ENCODE measurements at regions not wholly inside any gene's neighbourhood (a gene's known extent, or its start where the extent isn't known, plus 50 kb on each side); places are given as distances from the start of the nearest gene placed in this dataset.

- TF ChIP-seq CTCF (IDR thresholded peaks at IDR 0.05; ENCODE audit: insufficient read depth, low read length), result no peak
- TF ChIP-seq POLR2AphosphoS5 (IDR thresholded peaks at IDR 0.05; ENCODE audit: low read depth), result no peak
- TF ChIP-seq, protein P1, sequence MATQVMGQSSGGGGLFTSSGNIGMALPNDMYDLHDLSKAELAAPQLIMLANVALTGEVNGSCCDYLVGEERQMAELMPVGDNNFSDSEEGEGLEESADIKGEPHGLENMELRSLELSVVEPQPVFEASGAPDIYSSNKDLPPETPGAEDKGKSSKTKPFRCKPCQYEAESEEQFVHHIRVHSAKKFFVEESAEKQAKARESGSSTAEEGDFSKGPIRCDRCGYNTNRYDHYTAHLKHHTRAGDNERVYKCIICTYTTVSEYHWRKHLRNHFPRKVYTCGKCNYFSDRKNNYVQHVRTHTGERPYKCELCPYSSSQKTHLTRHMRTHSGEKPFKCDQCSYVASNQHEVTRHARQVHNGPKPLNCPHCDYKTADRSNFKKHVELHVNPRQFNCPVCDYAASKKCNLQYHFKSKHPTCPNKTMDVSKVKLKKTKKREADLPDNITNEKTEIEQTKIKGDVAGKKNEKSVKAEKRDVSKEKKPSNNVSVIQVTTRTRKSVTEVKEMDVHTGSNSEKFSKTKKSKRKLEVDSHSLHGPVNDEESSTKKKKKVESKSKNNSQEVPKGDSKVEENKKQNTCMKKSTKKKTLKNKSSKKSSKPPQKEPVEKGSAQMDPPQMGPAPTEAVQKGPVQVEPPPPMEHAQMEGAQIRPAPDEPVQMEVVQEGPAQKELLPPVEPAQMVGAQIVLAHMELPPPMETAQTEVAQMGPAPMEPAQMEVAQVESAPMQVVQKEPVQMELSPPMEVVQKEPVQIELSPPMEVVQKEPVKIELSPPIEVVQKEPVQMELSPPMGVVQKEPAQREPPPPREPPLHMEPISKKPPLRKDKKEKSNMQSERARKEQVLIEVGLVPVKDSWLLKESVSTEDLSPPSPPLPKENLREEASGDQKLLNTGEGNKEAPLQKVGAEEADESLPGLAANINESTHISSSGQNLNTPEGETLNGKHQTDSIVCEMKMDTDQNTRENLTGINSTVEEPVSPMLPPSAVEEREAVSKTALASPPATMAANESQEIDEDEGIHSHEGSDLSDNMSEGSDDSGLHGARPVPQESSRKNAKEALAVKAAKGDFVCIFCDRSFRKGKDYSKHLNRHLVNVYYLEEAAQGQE (IDR thresholded peaks at IDR 0.05; ENCODE audit: insufficient replicate concordance, low read depth), result no peak
Observed at GRCh38 chr18:29653671-29654215, 1388.8 kb downstream of the DSC3 start.
